OCI-LY3 (cell line): ENCODE measurements at regions not wholly inside any gene's neighbourhood (a gene's known extent, or its start where the extent isn't known, plus 50 kb on each side); places are given as distances from the start of the nearest gene placed in this dataset.
"Not testable (repeated sequence)": the region's sequence is repeated elsewhere in the genome, so short reads cannot be mapped to it uniquely, and the experiment has no call there.

Experiments
- H2AFZ ChIP-seq: fragments of 200-600, 300-600 bp; shearing (Covaris generic); 2 replicates; pipeline ENCODE4 v1.6.0; 2014; ENCODE audit warnings: antibody characterized with exemption, low read depth, low read length
- H3K27ac ChIP-seq: fragments of 200-600, 300-600 bp; sonication (generic); 2 replicates; pipeline ENCODE4 v1.5.1; 2014; ENCODE audit warnings: mild to moderate bottlenecking, low read length, moderate library complexity, mixed read lengths
- H3K27me3 ChIP-seq: fragments of 200-600, 300-600 bp; sonication (generic); 2 replicates; pipeline ENCODE4 v1.6.1; 2014; ENCODE audit warnings: low read depth, low read length, mixed read lengths
- H3K36me3 ChIP-seq: fragments of 200-600, 300-600 bp; sonication (generic); replicated peaks from 2 replicates; pipeline ENCODE3; 2014; ENCODE audit warnings: low read depth, low read length, mixed read lengths
- H3K4me1 ChIP-seq: fragments of 300-600, 200-600 bp; sonication (generic); 2 replicates; pipeline ENCODE4 v1.6.1; 2014; ENCODE audit warnings: low read length, mixed read lengths
- H3K4me2 ChIP-seq: fragments of 200-600, 300-600 bp; sonication (generic); 2 replicates; pipeline ENCODE4 v1.6.1; 2014; ENCODE audit warnings: low read length, mixed read lengths
- H3K4me3 ChIP-seq: fragments of 300-600, 200-600 bp; sonication (generic); 2 replicates; pipeline ENCODE4 v1.5.1; 2014; ENCODE audit warnings: antibody characterized with exemption, mild to moderate bottlenecking, low read length, moderate library complexity
- H3K79me2 ChIP-seq: fragments of 300-600, 200-600 bp; shearing (Covaris generic); 2 replicates; pipeline ENCODE4 v1.6.1; 2014; ENCODE audit warnings: mild to moderate bottlenecking, low read length, mixed read lengths
- H3K9ac ChIP-seq: fragments of 300-600, 200-600 bp; shearing (Covaris generic); 2 replicates; pipeline ENCODE4 v1.6.0; 2014; ENCODE audit warnings: mild to moderate bottlenecking, low read length, moderate library complexity
- H3K9me3 ChIP-seq: fragments of 200-600, 300-600 bp; shearing (Covaris generic); 2 replicates; pipeline ENCODE4 v1.6.1; 2014; ENCODE audit warnings: low read length, mixed read lengths; ENCODE audit not compliant: insufficient read depth
- H4K20me1 ChIP-seq: fragments of 200-600, 300-600 bp; sonication (generic); 2 replicates; pipeline ENCODE4 v1.6.1; 2016; ENCODE audit warnings: low read length, mixed read lengths; ENCODE audit not compliant: insufficient read depth
- CTCF ChIP-seq: fragments of 200-600, 300-600 bp; sonication (generic); IDR thresholded peaks from 2 replicates; pipeline ENCODE4 v1.5.1; 2014; ENCODE audit warnings: antibody characterized with exemption, low read length, low read depth
- EZH2phosphoT487 ChIP-seq: fragments of 200-600 bp; shearing (Covaris generic); IDR thresholded peaks from 2 replicates; pipeline ENCODE4 v1.6.1; 2018; ENCODE audit warnings: antibody characterized with exemption, mixed run types, low read depth

- Histone ChIP-seq H3K9ac (no peak overlapping the region), H4K20me1 (no peaks in the 10 kb centered on the region), H3K4me2 (no peak overlapping the region), H3K4me1 (no peaks in the 10 kb centered on the region), H3K9me3 (no peaks in the 10 kb centered on the region), H2AFZ (no peak overlapping the region), H3K36me3 (no peaks in the 10 kb centered on the region), H3K27me3 (no peaks in the 10 kb centered on the region), H3K79me2 (no peaks in the 10 kb centered on the region), H3K4me3 (no peak overlapping the region), H3K27ac (no peak overlapping the region)
- TF ChIP-seq CTCF (no peak), EZH2phosphoT487 (no peak)
Observed at GRCh38 chr1:238916828-238917227, 469.5 kb upstream of the CHRM3 start.

- Histone ChIP-seq H3K79me2 (no peaks in the 10 kb centered on the region), H3K4me2 (no peak overlapping the region), H3K4me3 (no peak overlapping the region), H3K27me3 (no peaks in the 10 kb centered on the region), H3K36me3 (no peaks in the 10 kb centered on the region), H3K9ac (no peak overlapping the region), H3K27ac (no peak overlapping the region), H3K4me1 (no peaks in the 10 kb centered on the region), H2AFZ (no peak overlapping the region), H3K9me3 (no peaks in the 10 kb centered on the region), H4K20me1 (no peaks in the 10 kb centered on the region)
- TF ChIP-seq CTCF = no peak
- no peak for TF ChIP-seq EZH2phosphoT487
Observed at GRCh38 chr1:238914346-238914745, 472.0 kb upstream of the CHRM3 start.

DNA sequence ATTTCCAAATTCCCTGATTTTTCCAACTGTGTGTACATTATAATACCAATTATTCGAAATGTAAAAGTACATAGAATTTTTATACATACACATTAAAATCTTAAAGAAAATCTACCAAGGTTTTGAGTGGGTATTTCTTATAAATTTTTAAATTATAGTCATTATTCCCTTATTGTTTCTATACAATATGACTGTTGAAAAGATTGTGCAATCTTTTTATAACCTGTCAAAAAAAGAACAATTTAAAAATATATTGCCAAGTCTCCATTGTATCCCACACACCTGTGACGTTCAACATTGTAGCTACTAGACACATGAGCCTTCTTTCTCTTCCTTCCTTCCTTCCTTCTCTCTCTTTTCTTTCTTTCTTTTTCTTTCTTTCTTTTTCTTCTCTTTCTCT is 473.2 kb upstream of the CHRM3 start:
- H3K9ac ChIP-seq = no peak overlapping the region
- no peak overlapping the region for H3K27ac ChIP-seq
- H3K36me3 ChIP-seq = no peaks in the 10 kb centered on the region
- H4K20me1 ChIP-seq = no peaks in the 10 kb centered on the region
- H2AFZ ChIP-seq = no peak overlapping the region
- H3K79me2 ChIP-seq = no peaks in the 10 kb centered on the region
- H3K4me3 ChIP-seq = no peak overlapping the region
- H3K4me2 ChIP-seq = no peak overlapping the region
- TF ChIP-seq EZH2phosphoT487 (no peak), CTCF (no peak)
- no peaks in the 10 kb centered on the region for H3K4me1 ChIP-seq
- H3K27me3 ChIP-seq = no peaks in the 10 kb centered on the region
- H3K9me3 ChIP-seq = no peaks in the 10 kb centered on the region

DNA sequence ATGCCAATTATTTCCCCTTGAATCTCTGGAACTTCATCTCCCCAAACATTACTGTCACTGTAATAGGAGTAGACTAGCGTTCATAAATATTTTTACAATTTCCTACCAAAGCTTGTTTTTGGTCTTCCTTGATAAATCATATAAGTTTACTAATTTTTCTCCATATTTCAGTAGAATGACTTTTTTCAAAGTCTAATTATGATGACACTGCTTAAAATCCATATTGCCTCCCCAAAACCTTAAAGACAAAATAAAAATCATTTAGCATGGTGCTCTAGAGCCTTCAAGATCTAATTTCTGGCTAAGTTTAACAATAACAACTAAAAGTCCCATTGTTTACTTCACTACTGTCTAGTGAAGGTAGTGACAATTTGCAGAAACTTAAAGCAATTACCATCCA is 474.2 kb upstream of the CHRM3 start:
- H3K4me1 ChIP-seq = no peaks in the 10 kb centered on the region
- H3K27ac ChIP-seq = no peak overlapping the region
- H3K79me2 ChIP-seq = no peaks in the 10 kb centered on the region
- H3K9ac ChIP-seq = no peak overlapping the region
- no peak overlapping the region for H3K4me2 ChIP-seq
- no peaks in the 10 kb centered on the region for H3K9me3 ChIP-seq
- no peaks in the 10 kb centered on the region for H3K36me3 ChIP-seq
- no peak overlapping the region for H2AFZ ChIP-seq
- TF ChIP-seq EZH2phosphoT487 (no peak), CTCF (no peak)
- H3K4me3 ChIP-seq = no peak overlapping the region
- H4K20me1 ChIP-seq = no peaks in the 10 kb centered on the region
- H3K27me3 ChIP-seq = no peaks in the 10 kb centered on the region

GRCh38 chr1:238902752-238903151 is 483.6 kb upstream of the CHRM3 start:
- H3K4me3 ChIP-seq, H3K79me2 ChIP-seq, H3K36me3 ChIP-seq, H2AFZ ChIP-seq, H3K9me3 ChIP-seq, H3K4me1 ChIP-seq, H3K9ac ChIP-seq, H4K20me1 ChIP-seq, H3K27ac ChIP-seq, H3K4me2 ChIP-seq, H3K27me3 ChIP-seq: not testable (repeated sequence)
